Epithelial cell of esophagus (primary cell): ENCODE measurements at regions not wholly inside any gene's neighbourhood (a gene's known extent, or its start where the extent isn't known, plus 50 kb on each side); places are given as distances from the start of the nearest gene placed in this dataset.

ENCODE experiments used
- DNase-seq: peaks from one replicate; pipeline ENCODE4 v3.0.0; 2010; ENCODE audit warnings: low read depth
- H3K4me3 ChIP-seq: 2 replicates; pipeline ENCODE4 v1.5.1; 2011; ENCODE audit warnings: mild to moderate bottlenecking, low read length, control low read depth
- CTCF ChIP-seq: IDR thresholded peaks from 2 replicates; pipeline ENCODE4 v1.5.1; 2011; ENCODE audit warnings: low read depth, mild to moderate bottlenecking, low read length, control low read depth, inconsistent platforms; ENCODE audit not compliant: insufficient read depth; ENCODE audit errors: missing control alignments

- TF ChIP-seq CTCF, result no peak
- peak; percentile 7 for DNase-seq
These were observed 98.5 kb upstream of the RASSF8 start for GRCh38 chr12:25859976-25860375.

GRCh38 chr12:25861226-25861625 is 97.3 kb upstream of the RASSF8 start:
- DNase-seq, result no peak
- no peak for TF ChIP-seq CTCF

More at GRCh38 chr12:25859976-25860375, 98.5 kb upstream of the RASSF8 start:
- H3K4me3 ChIP-seq, result no peak overlapping the region

GRCh38 chr12:25864306-25865276 is 93.9 kb upstream of the RASSF8 start:
- no peak for DNase-seq
- TF ChIP-seq CTCF, result no peak
- H3K4me3 ChIP-seq, result no peak overlapping the region

More at GRCh38 chr12:25861226-25861625, 97.3 kb upstream of the RASSF8 start:
- no peak overlapping the region for H3K4me3 ChIP-seq

- TF ChIP-seq CTCF, result no peak
- H3K4me3 ChIP-seq, result no peak overlapping the region
- no peak for DNase-seq
These were observed 91.7 kb upstream of the RASSF8 start for GRCh38 chr12:25866586-25867378.

- no peak for DNase-seq
- H3K4me3 ChIP-seq, result no peak overlapping the region
- no peak for TF ChIP-seq CTCF
These were observed 90.3 kb upstream of the RASSF8 start for GRCh38 chr12:25868193-25868592.

- no peak for TF ChIP-seq CTCF
- no peak overlapping the region for H3K4me3 ChIP-seq
- DNase-seq, result peak; percentile 20
These were observed 86.3 kb upstream of the RASSF8 start for GRCh38 chr12:25872137-25872536.
